IPS DF 19.7 (cell line): ENCODE measurements at regions not wholly inside any gene's neighbourhood (a gene's known extent, or its start where the extent isn't known, plus 50 kb on each side); places are given as distances from the start of the nearest gene placed in this dataset.

Experiments used
- DNase-seq: peaks from one replicate; pipeline ENCODE4 v3.0.0-alpha.2; 2013; ENCODE audit warnings: low read depth, low spot score

DNA sequence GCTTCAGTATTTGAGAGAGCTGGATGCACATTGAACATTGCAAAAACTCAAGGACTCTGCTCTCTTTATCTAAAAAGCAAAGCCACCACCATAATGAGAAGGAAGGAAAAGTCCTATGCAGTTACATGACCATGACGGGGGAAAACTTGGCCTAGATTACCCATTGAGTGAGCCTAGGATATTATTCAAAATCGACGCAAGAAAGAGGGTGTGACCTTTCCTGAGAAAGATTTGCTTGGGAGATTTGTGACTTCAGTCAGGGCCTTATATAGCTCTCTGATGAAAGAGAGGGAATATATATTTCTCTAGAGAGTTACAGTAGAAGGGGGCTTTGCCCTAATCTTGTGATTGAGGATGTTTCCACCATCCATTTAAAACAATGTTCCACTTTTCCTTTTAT is 153.0 kb upstream of the DPYD start:
- no peak for DNase-seq

GRCh38 chr1:98073106-98073505 is 152.3 kb upstream of the DPYD start:
- no peak for DNase-seq

DNA sequence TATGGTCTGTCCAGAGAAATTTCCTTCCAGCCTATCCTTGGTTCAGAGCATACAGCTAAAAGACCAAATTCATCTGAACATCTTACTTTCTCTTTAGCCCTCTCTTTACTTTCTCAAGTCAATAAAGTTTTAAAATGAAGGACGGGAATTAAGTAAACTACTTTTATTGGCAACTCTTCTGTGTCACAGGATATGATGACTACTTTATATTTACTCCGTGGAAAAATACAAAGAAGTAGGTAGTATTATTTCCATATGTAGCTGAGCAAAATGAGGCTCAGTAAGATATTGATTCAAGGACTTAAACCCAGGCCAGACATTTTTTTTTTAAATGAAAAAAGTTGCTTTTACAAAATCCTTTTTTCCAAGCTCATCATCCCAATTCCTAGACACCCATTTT is 151.2 kb upstream of the DPYD start:
- DNase-seq: no peak

DNA sequence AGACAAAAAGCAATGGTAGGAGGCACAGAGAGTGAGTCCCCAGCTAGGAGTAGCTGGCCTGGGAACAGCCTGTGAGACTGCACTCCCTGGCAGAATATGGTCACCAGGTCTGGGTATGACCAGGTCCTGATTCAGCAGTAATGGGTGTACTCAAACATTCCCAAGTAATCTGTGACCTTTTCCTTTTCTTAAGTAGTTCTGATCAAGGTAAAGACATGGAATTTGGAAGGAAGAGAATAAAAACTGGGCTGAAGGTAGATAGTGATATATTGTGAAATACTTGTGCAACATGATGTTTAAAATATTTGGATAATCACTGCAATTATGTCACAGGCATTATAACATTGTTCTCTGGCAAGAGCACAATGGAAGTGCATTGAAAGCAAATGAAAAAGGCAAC is 147.2 kb upstream of the DPYD start:
- DNase-seq: no peak

- no peak for DNase-seq
Observed at GRCh38 chr1:98066911-98067310, 146.1 kb upstream of the DPYD start.

DNA sequence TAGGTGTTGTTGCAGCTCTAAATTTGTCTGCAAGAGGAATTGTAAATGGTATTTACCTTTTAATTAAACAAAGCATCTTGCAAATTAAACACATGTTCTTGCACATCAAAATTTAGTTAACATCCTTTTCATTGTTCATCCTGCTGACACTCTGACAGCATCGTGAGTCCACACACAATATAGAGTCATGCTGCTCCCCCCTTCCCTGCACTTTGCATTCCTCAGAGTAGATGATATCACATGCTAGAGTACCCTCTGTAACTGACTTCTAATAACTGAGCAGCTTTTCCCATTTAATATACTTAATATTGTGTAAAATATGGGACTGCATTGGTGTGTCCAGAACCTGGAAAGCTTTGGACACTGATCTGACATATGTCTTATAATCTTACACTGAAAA is 138.8 kb upstream of the DPYD start:
- DNase-seq: no peak

- DNase-seq: no peak
Observed at GRCh38 chr1:98058676-98059075, 137.8 kb upstream of the DPYD start.

DNA sequence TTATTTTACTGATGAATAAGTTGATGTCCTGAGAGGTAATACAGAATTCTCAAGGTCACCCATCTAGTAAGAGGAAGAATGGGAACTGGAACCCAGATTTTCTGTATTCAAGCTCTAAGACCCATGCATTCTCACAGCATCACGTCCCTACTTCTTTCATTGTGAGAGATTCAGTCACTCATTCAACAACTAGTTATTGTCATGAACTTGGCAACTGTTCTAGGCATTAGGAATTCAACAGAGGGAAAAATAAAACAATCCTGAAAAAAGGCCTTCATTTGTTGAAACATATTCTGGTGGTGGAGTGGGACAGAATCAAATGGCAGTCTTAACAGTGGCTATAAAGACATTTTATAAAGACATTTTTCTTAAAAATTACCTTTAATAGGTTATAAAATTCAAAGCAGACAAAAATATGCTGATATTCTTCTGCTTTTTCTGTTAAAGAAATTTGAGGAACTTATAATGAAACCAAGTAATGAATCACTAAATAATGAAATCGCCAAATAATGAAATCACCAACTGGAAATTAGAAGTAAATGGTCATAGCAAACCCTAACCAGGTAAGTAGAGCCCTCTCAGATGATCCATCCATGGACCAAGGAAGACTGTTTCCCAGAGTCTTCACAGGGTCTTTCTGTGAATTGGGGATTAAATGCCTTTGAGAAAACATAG is 136.5 kb upstream of the DPYD start:
- no peak for DNase-seq

DNA sequence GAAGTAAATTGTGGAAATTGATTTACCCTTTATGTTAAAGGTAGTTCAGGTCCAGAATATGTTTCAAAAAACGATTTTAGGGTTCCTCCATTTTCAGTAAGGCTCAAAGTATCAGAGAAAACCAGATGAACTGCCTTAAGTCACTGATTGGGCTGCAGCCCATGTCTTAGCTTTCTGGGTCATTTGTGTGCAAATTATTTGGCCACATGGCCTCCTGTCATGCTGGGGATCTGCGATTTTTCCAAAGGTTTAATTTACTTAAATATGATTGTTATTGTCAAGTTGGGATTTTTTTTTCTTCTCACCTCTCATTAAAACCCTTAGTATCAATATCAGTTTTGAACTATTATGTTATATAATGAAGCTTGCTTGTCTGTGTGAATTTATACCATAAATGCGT is 135.9 kb upstream of the DPYD start:
- no peak for DNase-seq

GRCh38 chr1:98055457-98055856 is 134.6 kb upstream of the DPYD start:
- no peak for DNase-seq

DNA sequence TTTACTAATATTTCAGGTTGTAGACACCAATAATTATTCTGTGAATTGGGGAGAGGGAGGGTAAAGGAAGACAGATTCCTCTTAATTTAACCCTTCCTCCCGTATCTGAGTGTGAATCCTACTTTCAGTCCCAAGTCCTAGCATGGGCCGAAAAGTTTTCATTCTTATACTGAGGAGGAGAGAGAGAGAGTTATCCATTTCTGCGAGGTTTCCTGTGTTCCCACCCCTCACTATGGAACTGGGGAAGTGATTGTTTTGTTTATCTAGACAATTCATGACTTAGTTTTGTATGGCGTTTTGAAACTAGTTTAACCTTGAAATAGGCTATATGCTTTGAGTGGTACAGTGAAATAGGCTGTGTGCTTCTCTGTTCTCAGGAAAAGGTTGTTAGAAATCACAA is 134.0 kb upstream of the DPYD start:
- no peak for DNase-seq

DNA sequence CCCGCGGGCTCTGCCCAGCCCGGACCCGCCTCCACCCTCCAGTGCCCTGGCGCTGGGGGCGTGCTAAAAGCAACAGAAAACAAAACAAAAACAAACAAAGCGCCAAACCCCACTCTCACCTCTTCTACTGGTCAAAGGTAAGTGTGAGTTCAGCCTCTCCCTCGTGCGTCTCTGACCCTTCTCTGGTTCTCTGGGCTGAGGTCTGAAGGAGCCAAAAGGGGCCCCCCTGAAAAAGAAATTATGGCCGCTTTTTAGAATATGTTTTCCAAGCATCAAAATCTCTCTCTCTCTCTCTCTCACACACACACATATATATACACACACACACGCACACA is 133.5 kb upstream of the DPYD start:
- DNase-seq: no peak

GRCh38 chr1:98053471-98054366 is 132.9 kb upstream of the DPYD start:
- no peak for DNase-seq

DNA sequence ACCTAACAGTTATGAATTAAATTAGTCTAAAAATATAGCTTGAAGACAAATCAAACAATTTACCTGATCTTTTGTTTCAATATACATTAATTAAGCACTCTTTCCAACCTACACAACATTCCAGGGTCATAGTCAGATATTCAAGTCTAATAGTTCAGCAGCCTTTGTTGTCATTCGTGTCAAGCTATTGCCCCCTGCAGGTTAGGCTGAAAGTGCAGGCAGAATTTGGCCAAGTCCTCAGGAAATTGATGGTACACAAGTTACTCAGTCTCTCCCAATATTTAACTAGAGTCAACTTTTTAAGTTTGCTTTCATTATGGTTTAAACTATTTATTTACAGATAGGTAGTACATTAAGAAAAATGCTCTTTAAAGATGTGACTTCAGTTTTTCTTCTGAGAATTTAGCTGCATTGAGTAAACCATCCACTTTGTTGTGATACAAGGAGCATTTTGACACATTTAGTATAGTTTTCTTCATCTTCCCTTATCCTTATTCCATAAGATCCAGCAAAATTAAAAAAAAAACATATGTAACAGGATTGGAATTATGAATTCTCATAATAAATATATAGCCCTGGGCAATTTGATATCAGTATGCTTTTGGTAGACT is 130.3 kb upstream of the DPYD start:
- no peak for DNase-seq

DNA sequence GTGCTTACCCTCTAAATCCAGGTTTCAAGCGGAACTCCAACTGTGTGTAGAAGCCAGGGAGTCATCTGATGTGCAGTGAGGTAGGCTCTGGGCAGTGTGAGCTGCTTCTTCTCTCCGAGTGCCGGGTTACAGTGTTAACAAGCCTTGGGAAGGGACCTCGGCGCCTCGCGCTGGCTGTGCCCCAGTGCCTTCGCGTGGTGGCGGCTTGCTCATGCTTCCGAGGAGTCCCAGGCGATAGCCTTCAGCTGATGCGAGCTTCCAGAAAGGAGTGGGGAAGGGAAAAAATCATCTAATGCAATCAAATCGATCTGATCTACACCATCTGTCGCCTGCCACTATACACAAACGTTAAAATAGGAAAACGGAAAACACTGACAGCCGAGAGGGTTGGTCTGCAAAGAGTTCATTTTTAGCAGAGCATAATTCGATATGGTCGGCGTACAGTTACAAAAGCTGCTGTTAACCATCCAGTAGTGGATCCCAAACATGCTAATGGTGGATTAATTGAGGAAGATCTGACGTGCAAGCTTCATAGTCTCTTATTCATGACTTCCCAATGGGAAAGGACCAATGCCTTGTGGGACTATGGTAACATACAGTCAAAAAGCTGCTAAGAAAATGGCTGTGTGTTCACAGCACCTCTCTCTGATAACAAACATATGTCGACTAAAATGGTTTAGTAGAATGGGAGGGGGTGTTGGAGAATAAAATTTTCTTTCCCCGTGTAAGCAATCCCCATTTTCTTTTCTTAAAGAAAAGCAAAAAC is 128.7 kb upstream of the DPYD start:
- no peak for DNase-seq

GRCh38 chr1:98048751-98049325 is 128.0 kb upstream of the DPYD start:
- DNase-seq: no peak

DNA sequence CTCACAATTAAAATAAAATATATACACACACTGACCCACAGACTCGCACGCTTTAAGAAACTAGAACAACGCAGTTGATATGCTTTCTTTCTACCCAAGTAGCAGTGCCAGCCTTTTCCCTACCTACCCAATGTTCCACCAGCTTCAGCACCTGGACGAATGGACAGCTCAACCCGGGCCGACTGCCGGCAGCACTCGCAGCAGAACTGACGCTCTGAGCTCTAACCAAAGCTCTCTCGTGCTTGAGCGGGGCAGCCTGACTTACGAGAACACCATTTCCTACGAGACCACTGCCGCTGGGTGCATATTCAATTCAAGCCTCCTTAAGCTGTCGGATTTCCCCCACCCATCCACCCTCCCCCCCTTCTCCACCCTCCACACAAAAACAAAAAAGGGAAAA is 127.4 kb upstream of the DPYD start:
- DNase-seq: no peak

DNA sequence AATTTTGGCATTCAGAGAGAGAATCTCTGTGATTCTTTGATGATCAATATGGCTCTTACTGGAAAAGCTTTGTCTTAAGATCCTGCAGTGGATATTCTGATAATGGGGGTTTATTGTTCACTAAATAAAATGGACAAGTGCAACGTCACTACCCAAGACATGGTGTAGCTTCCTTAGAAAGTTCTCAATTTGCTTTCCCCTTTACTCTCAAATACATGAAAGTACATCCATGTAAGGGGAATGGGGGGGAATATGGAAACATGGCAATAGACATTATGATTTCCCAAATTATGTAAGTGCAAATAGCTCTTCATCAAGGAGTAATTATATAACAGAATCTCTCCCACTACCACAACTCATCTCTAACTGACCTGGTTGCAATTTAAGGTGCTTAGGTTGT is 126.3 kb upstream of the DPYD start:
- DNase-seq: no peak

DNA sequence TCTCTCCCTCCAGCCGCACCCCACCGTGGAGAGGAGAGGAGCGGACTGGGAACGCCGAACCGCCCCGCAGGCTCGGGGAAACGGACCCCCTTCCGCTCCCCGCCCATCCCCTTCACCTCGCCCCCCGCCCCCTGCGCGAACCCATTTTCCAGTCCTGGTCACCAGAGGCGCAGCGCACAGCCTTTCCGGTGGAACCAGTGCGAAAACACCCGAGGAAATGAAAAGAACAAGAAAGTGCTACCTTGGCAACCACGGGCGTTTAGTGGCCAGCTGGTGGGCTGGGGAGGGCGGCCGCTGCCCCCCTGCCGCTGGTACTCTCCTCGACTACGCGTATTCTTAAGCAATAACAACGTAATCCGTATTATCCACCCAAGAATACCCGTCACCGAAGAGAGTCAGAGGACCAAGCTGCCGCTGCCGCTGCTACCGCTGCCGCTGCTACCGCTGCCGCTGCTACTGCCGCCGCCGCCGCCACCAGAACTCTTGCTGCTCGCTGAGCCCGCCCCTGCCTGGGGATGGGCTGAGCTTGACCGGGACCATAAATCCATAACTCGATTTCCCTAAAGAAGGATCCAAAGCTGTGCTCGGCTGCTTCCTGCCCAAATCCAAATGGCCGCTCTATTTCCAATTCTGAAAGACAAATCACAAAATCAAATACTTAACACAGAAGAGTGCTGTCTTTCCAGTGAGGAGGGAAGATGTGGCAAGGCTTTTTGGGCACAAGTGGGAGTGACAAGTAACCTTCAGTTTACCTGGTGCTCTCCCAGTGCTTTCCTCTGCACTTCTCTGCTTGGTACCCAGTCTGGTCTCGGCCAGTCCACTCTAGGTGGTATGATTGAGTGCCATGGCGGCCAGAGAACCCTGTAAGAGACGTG is 125.2 kb upstream of the DPYD start:
- no peak for DNase-seq

GRCh38 chr1:98045211-98045766 is 124.5 kb upstream of the DPYD start:
- no peak for DNase-seq

DNA sequence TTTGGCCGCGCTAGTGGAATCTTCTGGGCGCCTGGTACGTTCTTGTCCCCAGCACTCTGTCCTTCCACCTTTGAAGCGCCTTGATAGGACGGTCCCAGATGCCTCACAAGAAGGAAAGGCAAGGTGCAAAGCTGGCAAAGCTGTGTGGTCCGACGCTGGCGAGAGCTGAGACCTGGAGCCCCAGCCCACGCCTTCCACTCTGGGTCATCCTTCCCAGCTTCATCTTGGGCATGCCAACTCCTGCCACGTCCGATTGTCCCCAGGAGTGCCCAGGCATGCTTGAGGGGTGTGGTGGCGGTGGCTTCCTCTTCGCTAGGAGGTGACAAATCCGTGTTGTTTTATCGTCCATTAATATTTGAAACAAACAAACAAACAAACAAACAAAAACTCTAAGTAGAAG is 123.9 kb upstream of the DPYD start:
- no peak for DNase-seq
